KOPT-K1 (cell line): ENCODE measurements at regions not wholly inside any gene's neighbourhood (a gene's known extent, or its start where the extent isn't known, plus 50 kb on each side); places are given as distances from the start of the nearest gene placed in this dataset.

ENCODE experiments used
- H3K27ac ChIP-seq: fragments of 200-600 bp; sonication (generic); 2 replicates; pipeline ENCODE4 v1.5.1; 2016; ENCODE audit warnings: antibody characterized with exemption, mild to moderate bottlenecking, low read depth, low read length; ENCODE audit not compliant: poor library complexity, severe bottlenecking
- H3K36me3 ChIP-seq: fragments of 200-600 bp; sonication (generic); 2 replicates; pipeline ENCODE4 v1.5.1; 2017; ENCODE audit warnings: antibody characterized with exemption, mild to moderate bottlenecking, low read length, moderate library complexity; ENCODE audit not compliant: insufficient read depth
- H3K9me3 ChIP-seq: fragments of 200-600 bp; sonication (generic); 2 replicates; pipeline ENCODE4 v1.5.1; 2017; ENCODE audit warnings: antibody characterized with exemption, low read length, mild to moderate bottlenecking; ENCODE audit not compliant: insufficient read depth, poor library complexity, severe bottlenecking

DNA sequence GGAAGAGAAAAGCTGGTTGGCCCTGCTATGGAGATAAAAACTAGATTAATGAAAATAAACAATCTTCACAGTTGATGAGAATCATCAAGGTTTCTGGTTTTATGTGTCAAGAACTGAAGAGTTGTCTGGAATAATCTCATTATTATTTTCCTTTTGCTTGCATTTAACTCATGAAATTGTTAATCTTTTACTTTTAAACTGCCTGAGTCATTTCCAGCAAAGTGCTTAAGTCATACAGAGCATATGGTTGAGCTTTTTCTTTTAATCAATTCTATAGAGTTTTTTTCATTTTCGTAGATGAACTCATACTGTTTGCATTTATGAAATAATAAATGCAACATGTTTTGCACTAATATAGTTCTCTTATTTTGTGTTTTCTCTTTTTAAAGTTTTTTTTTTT lies 747.9 kb downstream of the NXPH1 start:
- Histone ChIP-seq H3K27ac (no peak overlapping the region), H3K9me3 (no peaks in the 10 kb centered on the region), H3K36me3 (no peaks in the 10 kb centered on the region)

DNA sequence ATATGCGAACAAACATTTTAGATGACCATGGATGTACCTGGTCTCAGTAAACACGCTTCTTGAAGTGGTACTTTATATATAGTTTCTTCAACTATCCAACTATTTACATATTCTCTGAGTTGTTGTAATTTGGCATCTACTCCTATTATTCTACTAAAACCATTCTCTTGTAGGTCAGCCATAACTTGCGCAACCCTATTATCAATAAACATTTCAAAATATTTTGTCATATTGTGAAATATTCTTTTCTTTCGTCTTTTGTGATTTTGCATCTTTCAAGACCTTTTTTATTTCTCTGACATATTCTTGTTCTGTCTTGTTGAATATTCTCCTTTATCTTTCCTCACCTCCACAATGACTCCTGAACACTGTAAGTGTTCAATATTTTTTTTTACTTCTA lies 753.3 kb downstream of the NXPH1 start:
- Histone ChIP-seq H3K27ac (no peak overlapping the region), H3K36me3 (no peaks in the 10 kb centered on the region), H3K9me3 (no peaks in the 10 kb centered on the region)

GRCh38 chr7:9189703-9190102 lies 756.3 kb downstream of the NXPH1 start:
- Histone ChIP-seq H3K9me3 (no peaks in the 10 kb centered on the region), H3K36me3 (no peaks in the 10 kb centered on the region), H3K27ac (no peak overlapping the region)

- Histone ChIP-seq H3K27ac (no peak overlapping the region), H3K9me3 (no peaks in the 10 kb centered on the region), H3K36me3 (no peaks in the 10 kb centered on the region)
These were observed 759.6 kb downstream of the NXPH1 start for GRCh38 chr7:9192969-9193368.

DNA sequence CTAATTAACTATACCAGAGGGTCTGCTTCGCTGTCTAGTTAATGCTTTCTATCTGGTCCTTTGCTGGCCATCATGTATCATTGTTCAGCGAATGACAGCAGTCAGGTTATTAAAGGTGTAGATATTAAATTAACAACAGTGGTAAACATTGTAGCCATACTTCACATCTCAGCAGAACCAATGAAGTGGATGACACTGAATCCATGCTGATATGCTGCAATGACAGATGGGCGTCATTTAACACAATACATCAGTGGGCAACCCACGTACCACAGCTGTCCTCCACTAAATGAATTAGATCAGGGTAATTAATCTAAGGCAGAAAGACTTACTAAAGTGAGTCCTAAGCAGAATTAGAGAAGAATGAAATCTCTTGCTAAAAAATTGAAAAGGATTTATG lies 767.2 kb downstream of the NXPH1 start:
- H3K9me3 ChIP-seq, result no peaks in the 10 kb centered on the region
- no peak overlapping the region for H3K27ac ChIP-seq
- no peaks in the 10 kb centered on the region for H3K36me3 ChIP-seq

- no peak overlapping the region for H3K27ac ChIP-seq
- H3K9me3 ChIP-seq, result no peaks in the 10 kb centered on the region
- H3K36me3 ChIP-seq, result no peaks in the 10 kb centered on the region
These were observed 768.5 kb downstream of the NXPH1 start for GRCh38 chr7:9201928-9202327.

- Histone ChIP-seq H3K36me3 (no peaks in the 10 kb centered on the region), H3K9me3 (no peaks in the 10 kb centered on the region), H3K27ac (no peak overlapping the region)
These were observed 771.2 kb downstream of the NXPH1 start for GRCh38 chr7:9204571-9204970.

GRCh38 chr7:9210114-9210513 lies 776.7 kb downstream of the NXPH1 start:
- Histone ChIP-seq H3K36me3 (no peaks in the 10 kb centered on the region), H3K27ac (no peak overlapping the region), H3K9me3 (no peaks in the 10 kb centered on the region)

DNA sequence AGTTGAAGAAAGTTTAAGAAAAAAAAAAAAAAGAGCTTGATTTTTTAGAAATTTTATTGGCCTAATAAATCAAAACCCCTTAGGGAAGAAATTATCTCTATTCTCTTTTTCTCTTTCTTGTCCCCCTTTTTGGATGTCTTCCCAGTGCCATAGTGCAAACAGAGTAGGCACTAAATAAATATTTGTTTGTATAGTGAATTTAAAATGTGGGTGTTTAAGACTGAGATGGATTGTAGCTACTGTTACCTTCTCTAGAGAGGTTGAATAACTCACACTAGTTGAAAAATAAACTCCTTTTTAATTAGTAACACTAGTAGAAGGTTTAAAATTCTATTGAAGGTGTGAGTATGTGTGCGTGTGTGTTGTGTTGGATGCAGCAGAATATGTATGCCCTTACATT lies 783.8 kb downstream of the NXPH1 start:
- no peaks in the 10 kb centered on the region for H3K36me3 ChIP-seq
- no peak overlapping the region for H3K27ac ChIP-seq
- no peaks in the 10 kb centered on the region for H3K9me3 ChIP-seq

DNA sequence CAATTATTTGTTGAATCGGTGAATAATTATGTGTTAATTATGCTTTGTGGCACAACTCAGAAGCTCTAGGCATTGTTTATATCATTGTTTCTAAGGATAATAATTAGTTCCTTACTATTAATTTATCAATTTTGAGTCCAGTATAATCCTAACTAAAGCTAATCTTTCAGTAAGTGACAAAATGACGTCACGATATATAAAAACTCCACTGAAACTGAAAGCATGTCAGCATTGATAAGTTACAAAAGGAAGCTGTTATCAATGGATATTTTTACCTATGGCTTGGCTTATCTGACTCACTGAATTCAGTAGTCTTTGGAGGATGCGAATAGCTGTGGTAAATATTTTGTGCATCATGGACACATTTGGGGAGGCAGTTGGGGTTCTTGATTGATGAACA lies 793.1 kb downstream of the NXPH1 start:
- no peaks in the 10 kb centered on the region for H3K9me3 ChIP-seq
- no peaks in the 10 kb centered on the region for H3K36me3 ChIP-seq
- no peak overlapping the region for H3K27ac ChIP-seq

DNA sequence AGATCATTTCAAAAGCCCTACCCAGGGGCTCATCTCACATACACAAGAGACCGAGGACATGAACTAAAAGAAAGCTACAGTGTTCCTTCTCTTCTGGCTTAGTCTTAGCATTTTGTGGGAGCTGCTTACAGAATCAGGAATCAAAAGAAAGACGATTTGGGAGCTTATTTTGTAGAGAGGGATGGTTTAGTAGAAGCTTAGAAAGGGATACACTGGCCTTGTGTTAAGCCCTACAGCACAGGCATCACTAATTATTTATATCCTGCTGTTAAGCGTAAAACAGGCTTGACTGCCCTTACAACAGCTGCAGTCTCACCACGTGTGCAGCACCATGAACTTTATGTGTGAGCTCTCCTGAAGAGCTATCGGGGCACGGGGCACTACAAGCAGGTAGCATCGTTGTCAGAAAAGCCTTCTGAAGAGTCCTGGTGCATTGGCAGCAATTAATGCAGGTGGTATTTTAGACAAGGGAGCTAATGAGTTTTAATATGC lies 798.3 kb downstream of the NXPH1 start:
- Histone ChIP-seq H3K27ac (no peak overlapping the region), H3K9me3 (no peaks in the 10 kb centered on the region), H3K36me3 (no peaks in the 10 kb centered on the region)

DNA sequence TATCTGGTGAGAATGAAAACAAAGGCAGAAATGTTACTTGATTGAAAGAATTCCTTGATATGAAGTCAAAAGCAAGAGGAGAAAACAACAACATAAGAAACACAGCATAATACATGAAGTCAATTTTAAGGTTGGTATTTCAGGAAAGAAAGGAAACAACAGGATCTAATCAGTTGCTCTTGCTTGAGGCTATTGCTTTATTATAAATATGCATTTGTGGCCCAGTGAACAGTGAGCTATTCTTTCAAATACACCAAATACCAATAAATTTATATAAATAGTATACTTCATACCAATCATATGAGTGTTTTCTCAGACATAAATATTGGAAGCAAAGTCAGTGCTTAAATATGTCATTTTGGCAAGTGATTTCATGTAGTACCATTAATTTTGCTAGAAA lies 806.6 kb downstream of the NXPH1 start:
- H3K36me3 ChIP-seq, result no peaks in the 10 kb centered on the region

GRCh38 chr7:9241826-9242225 lies 808.4 kb downstream of the NXPH1 start:
- Histone ChIP-seq H3K27ac (no peak overlapping the region), H3K9me3 (no peaks in the 10 kb centered on the region), H3K36me3 (no peaks in the 10 kb centered on the region)

More for the DNA sequence above, 806.6 kb downstream of the NXPH1 start:
- no peak overlapping the region for H3K27ac ChIP-seq
- H3K9me3 ChIP-seq, result no peaks in the 10 kb centered on the region

DNA sequence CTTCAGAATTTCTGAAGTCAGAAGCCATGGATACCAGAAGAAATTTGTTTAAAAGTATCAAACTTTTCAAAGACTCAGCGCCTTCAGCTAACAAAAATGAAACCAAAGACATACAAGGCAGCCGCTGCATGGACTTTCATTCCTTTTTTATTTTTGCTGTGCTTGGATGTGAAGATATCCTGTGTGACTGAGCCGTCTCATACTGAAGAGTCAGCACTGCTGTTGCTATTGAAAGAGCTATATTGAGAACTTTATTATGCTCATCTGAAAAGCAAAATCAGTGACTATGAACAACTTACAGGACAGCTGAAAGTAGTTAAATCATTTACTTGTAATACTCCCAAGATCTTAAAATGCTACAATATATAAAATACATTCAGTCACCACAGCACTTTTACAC lies 809.2 kb downstream of the NXPH1 start:
- H3K36me3 ChIP-seq, result no peaks in the 10 kb centered on the region
- H3K27ac ChIP-seq, result no peak overlapping the region
- H3K9me3 ChIP-seq, result no peaks in the 10 kb centered on the region

DNA sequence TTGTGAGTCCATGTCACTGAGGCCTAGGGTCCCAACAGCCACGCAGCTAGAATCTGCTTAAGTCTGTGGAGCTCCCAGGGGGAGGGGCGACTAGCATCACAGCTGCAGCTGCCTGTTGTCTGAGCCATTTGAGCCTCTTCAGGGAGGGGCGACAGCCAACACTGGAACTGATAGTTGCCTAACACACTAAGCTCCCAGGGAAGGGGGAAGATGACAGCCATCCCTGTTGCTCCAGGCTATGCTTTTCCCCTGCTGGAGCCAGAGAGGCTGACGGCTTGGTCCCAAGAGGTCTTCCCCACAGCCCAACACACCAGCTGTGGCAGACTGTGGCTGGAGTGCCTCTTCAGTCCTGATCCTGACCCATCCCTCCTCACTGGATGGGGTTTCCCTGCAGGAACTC lies 817.5 kb downstream of the NXPH1 start:
- no peaks in the 10 kb centered on the region for H3K36me3 ChIP-seq
- no peaks in the 10 kb centered on the region for H3K9me3 ChIP-seq
- H3K27ac ChIP-seq, result no peak overlapping the region

GRCh38 chr7:9264395-9264794 lies 831.0 kb downstream of the NXPH1 start:
- Histone ChIP-seq H3K36me3 (no peaks in the 10 kb centered on the region), H3K9me3 (peaks cover 3% of the 10 kb centered on the region), H3K27ac (no peak overlapping the region)

- H3K27ac ChIP-seq, result no peak overlapping the region
- no peaks in the 10 kb centered on the region for H3K9me3 ChIP-seq
- no peaks in the 10 kb centered on the region for H3K36me3 ChIP-seq
These were observed 846.7 kb downstream of the NXPH1 start for GRCh38 chr7:9280088-9280487.
